ENCODE measurements at regions not wholly inside any gene's neighbourhood (a gene's known extent, or its start where the extent isn't known, plus 50 kb on each side); places are given as distances from the start of the nearest gene placed in this dataset.

DNA sequence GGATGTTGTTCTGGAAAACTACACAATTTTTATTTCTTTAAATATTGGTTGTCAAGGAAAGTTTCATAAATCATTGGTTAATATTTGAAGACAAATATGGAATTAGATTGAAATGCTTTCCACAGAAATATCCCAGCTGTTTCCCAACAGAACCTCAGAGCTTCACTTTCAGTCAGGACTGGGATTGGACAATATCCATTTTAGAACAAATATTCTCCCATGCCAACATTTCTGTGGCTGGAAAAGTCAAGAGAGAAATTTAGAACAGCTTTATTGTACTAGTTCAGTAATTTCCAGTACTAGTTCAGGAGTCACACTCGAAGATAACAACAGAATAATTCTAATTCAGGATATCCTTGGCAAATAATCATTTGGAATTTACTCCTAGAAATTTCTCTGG lies 116.1 kb upstream of the TUT7 start:
- intact Hi-C loops (cut with DNase I; ENCODE audit: low total_unique reads) = no loop called here
- Histone ChIP-seq H3K4me3 (no peak overlapping the region), H3K4me1 (no peaks in the 10 kb centered on the region), H3K27ac (no peak overlapping the region), H3K36me3 (ENCODE audit: low read depth, missing control alignments) (no peaks in the 10 kb centered on the region), H3K27me3 (no peaks in the 10 kb centered on the region), H3K9me3 (no peaks in the 10 kb centered on the region)
- DNase-seq = no peak
- WGBS, 2 donors = 34 to 66% methylated on average over 1 of the region's 1 CpG
- TF ChIP-seq, protein P1, sequence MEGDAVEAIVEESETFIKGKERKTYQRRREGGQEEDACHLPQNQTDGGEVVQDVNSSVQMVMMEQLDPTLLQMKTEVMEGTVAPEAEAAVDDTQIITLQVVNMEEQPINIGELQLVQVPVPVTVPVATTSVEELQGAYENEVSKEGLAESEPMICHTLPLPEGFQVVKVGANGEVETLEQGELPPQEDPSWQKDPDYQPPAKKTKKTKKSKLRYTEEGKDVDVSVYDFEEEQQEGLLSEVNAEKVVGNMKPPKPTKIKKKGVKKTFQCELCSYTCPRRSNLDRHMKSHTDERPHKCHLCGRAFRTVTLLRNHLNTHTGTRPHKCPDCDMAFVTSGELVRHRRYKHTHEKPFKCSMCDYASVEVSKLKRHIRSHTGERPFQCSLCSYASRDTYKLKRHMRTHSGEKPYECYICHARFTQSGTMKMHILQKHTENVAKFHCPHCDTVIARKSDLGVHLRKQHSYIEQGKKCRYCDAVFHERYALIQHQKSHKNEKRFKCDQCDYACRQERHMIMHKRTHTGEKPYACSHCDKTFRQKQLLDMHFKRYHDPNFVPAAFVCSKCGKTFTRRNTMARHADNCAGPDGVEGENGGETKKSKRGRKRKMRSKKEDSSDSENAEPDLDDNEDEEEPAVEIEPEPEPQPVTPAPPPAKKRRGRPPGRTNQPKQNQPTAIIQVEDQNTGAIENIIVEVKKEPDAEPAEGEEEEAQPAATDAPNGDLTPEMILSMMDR (IDR thresholded peaks at IDR 0.05) = no peak
- TF ChIP-seq POLR2A (IDR thresholded peaks at IDR 0.05) = no peak

DNA sequence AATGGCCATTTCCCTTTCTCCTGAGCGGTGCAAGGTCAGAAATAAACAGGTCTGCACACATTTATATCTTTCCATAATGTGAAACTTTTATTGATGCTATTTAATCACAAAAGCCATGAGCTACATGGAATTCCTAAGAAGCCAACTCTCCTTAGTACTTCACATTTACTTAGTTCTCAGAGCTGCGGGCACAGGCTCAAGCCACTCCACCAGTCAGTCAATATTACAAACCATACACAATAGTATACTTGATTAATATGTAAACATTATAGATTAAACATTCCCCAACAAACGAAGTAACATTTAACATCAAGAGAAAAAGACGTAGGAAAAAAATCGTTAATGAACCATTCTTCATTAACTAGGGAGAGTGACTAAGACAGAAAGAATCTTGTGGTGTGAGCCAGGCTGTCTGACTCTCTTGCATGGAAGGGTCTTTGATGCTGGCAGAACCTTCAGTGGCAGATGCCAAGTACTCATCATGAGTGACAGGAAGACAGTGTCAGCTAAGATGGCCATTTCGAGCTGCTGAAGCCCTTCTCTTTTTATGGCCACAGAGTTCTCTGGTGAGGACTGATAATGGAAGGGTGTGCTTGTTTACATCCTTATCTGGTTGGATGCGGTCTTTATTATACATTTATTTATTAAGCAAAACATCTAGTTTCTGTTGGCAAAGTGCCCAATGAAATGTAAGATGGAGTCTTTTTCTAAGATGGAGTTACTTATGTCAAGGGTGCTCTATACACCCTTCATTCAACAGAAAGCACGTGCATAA lies 115.5 kb upstream of the TUT7 start:
- TF ChIP-seq, protein P1 (IDR thresholded peaks at IDR 0.05) = no peak
- TF ChIP-seq POLR2A (IDR thresholded peaks at IDR 0.05) = no peak
- intact Hi-C loops (cut with DNase I; ENCODE audit: low total_unique reads) = no loop called here
- H3K27ac ChIP-seq = no peak overlapping the region
- H3K4me3 ChIP-seq = no peak overlapping the region
- H3K27me3 ChIP-seq = no peaks in the 10 kb centered on the region
- no peaks in the 10 kb centered on the region for H3K36me3 ChIP-seq (ENCODE audit: low read depth, missing control alignments)
- 85 to 91% methylated on average over 8 of the region's 8 CpGs for WGBS, 2 donors
- no peaks in the 10 kb centered on the region for H3K4me1 ChIP-seq
- H3K9me3 ChIP-seq = no peaks in the 10 kb centered on the region
- no peak for DNase-seq

DNA sequence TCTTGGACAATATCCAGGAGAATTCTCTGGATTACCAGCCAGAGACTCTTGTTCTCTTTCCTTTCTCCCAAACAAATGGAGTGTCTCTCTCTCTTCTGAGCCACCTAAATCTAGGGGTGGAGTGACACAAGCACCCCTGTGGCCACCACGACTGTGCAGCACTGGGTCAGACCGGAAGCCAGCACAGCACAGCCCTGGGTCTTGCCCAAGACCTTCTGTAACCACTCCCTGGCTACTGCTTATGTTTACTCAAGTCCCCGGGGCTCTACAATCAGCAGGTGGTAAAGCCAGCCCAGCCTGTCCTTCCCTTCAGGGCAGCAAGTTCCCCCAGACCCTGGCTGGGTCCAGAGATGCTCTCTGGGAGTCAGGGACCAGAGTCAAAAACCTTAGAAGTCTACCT lies 110.0 kb upstream of the TUT7 start:
- intact Hi-C loops (cut with DNase I; ENCODE audit: low total_unique reads) = no loop called here
- TF ChIP-seq, protein P1 (IDR thresholded peaks at IDR 0.05) = no peak
- TF ChIP-seq POLR2A (IDR thresholded peaks at IDR 0.05) = no peak

DNA sequence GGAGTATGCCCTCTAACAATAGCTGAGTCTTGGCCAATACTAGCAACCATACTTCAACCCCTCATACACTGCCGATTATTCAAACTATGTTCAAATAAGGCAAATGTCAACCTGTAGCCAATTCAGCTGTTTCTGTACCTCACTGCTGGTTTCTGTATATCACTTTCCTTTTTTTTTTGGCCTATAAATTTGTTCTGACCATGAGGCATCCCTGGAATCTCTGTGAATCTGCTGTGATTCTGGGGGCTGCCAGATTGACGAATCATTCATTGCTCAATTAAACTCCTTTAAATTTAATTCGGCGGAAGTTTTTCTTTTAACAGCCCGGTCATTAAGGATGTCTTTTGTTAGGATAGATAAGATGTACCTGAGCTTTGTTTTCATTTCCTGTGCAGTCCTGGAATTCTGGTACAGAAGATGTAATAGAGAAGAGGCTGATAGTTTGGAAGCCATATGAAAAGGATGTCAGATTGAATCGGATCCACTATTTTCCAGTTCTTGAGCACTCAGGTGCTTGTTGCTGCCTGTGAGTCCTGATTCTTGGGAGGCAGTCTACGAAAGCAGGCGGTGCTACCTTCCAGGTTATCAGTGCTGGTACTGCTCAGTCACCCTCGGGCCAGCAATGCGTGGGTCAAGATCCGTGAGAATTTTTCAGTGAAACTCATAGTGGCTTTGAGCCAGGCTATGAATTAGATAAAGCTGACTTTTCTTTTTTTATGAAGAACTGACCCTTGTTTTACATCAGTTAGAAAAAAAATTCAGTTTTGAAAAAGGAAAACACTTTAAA lies 106.2 kb upstream of the TUT7 start:
- H3K27me3 ChIP-seq = no peaks in the 10 kb centered on the region
- peak overlapping the region in 1 of 2 donors; percentile 4 for H3K4me3 ChIP-seq
- H3K4me1 ChIP-seq = peaks cover 4% of the 10 kb centered on the region
- intact Hi-C loops (cut with DNase I; ENCODE audit: low total_unique reads) = no loop called here
- WGBS, 2 donors = 47 to 57% methylated on average over 11 of the region's 11 CpGs
- no peak for TF ChIP-seq POLR2A (IDR thresholded peaks at IDR 0.05)
- TF ChIP-seq, protein P1 (IDR thresholded peaks at IDR 0.05) = no peak
- H3K27ac ChIP-seq = no peak overlapping the region
- DNase-seq = no peak
- no peaks in the 10 kb centered on the region for H3K9me3 ChIP-seq
- no peaks in the 10 kb centered on the region for H3K36me3 ChIP-seq (ENCODE audit: low read depth, missing control alignments)

More for the DNA sequence above, 110.0 kb upstream of the TUT7 start:
- no peaks in the 10 kb centered on the region for H3K9me3 ChIP-seq
- no peak for DNase-seq
- 68 to 89% methylated on average over 2 to 3 of the region's 3 CpGs for WGBS, 2 donors
- H3K27ac ChIP-seq = no peak overlapping the region
- no peaks in the 10 kb centered on the region for H3K27me3 ChIP-seq
- no peaks in the 10 kb centered on the region for H3K4me1 ChIP-seq
- no peaks in the 10 kb centered on the region for H3K36me3 ChIP-seq (ENCODE audit: low read depth, missing control alignments)
- no peak overlapping the region for H3K4me3 ChIP-seq
